CD4-positive, alpha-beta T cell treated with Interleukin-2 at 100 ng/mL for 4 hours (primary cell): ENCODE measurements at regions not wholly inside any gene's neighbourhood (a gene's known extent, or its start where the extent isn't known, plus 50 kb on each side); places are given as distances from the start of the nearest gene placed in this dataset.
"Not testable (repeated sequence)": the region's sequence is repeated elsewhere in the genome, so short reads cannot be mapped to it uniquely, and the experiment has no call there.

ENCODE experiments used
- DNase-seq: peaks from one replicate; pipeline ENCODE4 v3.0.0-alpha.2; 2020; ENCODE audit warnings: low spot score

DNA sequence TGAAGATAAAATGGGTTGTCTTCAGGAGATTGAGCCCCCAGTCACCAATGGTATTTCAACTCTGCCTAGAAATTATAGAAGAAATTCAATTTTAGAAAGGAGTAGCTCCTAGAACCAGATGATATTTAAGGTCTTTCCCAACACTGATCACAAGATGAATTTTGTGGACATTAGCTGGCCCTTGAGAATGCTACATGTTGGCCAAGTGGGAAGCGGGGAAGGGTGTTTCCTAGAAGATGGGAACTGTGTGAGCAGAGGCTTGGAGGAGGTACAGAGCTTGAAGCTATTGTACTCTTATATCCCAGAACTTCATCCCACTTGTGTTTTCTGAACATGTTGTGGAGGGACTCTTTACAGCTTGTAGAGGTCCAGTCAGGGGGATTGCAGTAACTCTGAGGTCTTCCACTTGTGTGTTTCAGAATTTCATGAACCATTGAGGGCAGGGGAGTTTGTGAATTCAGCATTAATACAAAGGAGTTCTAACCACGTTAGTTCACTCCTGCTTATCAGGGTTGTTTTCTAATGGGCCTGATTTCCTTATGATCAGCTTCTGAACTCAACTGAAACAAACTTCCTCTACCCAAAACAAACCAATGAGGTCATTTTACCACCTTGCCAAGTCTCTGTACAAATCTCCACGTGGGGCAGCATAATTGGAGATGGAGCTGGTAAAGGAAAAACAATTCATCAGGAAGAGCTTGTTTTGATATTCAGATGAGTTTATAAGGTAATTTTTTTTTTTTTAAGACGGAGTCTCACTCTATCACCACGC, 152.6 kb upstream of the TPM1 start:
- DNase-seq: no peak

DNA sequence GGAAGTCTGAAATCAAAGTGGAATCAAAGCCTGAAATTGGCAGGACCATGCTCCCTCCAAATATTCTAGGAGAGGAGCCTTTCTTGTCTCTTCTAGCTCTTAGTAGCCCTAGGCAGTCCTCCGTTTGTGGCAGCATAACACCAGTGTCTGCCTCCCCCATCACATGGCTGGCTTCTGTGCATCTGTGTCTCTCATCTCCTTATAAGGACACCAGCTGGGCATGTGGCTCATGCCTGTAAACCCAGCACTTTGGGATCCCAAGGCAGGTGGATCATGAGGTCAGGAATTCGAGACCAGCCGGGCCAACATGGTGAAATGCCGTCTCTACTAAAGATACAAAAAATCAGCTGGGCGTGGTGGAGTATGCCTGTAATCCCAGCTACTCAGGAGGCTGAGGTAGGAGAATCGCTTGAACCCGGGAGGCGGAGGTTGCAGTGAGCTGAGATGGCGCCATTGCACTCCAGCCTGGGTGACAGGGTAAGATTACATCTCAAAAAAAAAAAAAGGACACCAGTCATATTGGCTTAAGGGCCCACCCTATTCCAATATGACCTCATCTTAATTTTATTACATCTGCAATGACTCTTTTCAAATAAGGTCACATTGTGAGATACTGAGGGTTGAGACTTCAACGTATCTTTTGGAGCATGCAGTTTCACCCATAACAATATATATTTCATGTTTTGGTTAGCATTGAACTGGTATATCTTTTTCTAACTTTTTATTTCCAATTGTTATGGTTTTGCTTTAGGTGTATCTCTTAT, 148.0 kb upstream of the TPM1 start:
- no peak for DNase-seq

DNA sequence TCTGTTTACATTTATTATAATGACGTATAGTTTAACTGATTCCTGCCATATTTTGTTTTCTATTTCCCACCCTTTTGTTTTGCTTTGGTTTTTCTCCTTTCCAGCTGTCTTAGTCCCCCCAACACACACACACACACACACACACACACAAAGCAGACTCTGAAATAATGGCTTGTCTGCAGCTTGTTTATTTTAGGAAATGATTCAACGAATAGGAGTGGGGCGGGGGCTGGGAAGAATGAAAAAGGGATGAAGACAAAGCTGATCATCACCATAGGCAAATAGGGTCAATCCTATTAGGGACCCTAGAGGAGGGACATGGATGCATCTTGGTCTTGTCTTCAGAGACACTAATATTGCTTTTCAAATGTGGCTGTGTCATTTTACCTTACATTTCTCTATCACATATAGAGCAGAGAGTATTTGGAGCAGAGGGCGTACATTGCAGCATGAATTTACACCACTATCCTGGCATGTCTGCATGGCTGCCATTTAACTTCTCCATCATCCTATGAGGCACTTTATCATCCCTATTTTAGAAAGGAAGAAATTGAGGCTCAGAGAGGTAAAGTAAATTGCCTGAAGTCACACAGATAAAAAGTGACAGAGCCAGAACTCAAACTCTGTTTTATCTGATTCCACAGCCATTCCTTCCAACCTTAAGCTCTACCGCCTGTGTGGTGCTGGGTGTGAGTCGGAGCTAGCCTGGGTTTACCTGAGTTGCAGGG, 147.2 kb upstream of the TPM1 start:
- DNase-seq: no peak

DNA sequence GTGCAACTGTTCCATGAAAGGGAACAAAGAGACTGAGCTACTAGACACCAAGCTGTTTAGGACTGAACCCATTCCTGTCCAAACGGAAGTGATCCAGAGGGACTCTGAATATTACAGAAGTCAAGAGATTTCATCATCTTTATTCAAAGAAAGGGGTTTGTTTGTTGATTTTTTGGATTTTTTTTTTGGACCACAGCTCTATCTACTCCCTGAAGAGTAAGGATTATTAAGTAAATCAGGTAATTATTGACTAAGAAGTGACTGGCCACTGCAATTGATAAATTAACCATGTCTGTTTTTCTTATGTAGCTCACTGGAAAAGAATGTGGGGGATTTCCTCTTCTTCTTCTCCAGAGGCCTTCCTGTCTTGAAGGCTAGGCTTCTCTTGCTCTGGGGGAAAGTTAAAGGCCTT, 146.6 kb upstream of the TPM1 start:
- DNase-seq: no peak

DNA sequence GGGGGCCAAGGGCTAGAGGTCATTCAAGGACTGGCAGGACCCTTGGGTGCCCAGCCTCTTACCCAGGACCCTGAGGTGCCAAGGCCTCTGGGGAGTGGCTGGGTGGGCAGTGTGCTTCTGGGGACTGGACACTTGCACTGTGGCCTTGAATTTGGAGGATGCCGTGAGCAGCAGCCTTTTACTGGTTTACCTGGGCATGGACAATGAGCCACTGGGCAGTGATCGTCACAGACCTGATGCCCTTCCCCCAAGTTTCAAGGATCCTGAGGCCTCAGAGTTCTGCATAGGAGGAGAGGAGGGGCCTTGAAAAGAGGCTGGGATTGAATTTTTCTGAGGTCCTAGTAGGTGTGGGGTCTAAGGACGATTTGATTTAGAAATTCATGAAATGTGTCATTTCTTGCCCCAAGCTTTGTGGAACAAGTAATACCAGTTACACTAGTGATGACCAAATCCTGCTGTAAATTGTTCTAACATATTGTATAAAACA, 146.1 kb upstream of the TPM1 start:
- DNase-seq: no peak

DNA sequence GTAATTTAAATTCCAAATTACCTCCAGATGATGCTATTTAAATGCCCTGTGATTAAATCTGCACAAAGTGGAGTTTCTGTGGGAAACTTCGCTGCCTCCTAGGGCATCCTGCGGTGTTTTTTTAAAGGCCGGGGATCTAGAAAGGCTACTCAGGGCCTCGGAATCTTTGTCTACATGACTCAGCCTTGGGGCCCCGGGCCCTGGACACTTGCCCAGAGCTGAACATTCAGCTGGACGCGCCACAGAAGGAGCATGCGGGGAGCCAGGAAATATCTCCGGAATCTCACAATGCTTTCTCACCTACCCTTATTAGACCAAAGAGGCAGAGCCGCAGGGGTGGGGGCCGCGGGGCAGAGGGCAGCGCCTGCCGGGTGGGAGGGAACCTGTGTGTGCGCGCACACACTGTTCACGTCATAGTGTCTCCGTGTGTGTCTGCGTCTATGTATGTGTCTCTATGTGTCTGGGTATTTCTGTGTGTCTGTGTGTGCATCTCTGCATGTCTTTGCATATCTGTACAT, 145.5 kb upstream of the TPM1 start:
- DNase-seq: no peak

DNA sequence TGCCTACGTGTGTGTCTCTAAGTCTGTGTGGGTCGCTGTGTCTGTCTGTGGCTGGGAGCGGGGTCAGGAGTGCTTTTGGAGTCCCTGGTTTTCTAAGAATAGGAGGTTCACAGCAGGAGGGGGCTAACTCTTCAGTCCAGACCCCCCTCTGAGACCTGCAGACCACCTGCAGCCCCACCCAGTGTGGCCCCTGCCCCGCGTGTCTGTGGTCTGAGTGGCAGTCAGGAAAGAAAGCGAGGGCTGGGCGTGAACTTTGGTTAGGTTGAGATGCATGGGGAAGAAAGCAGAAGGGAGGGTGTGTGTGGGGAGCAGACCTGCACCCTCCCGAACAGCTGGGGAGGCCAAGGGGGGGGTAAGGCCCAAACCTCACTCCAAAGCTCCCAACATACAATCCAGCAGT, 144.9 kb upstream of the TPM1 start:
- no peak for DNase-seq

DNA sequence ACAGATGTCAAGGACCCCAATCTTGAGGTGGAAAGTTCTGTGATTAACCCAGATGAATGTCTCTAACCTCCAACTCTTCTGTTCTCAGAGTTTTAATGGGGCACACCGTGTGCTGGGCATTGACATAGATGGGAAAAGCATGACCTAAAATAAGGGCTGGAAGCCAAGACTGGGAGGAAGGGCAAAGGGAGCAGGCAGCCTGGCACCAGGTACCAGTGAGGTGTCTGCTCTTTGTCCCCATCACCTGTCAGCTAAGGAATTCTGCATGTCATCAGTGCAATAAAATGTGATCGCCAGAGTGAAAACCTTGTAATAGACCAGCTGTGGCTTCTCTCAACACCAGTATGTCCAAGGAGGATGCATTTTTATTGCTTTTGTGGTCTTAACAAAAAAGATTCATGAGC, 143.5 kb upstream of the TPM1 start:
- no peak for DNase-seq

DNA sequence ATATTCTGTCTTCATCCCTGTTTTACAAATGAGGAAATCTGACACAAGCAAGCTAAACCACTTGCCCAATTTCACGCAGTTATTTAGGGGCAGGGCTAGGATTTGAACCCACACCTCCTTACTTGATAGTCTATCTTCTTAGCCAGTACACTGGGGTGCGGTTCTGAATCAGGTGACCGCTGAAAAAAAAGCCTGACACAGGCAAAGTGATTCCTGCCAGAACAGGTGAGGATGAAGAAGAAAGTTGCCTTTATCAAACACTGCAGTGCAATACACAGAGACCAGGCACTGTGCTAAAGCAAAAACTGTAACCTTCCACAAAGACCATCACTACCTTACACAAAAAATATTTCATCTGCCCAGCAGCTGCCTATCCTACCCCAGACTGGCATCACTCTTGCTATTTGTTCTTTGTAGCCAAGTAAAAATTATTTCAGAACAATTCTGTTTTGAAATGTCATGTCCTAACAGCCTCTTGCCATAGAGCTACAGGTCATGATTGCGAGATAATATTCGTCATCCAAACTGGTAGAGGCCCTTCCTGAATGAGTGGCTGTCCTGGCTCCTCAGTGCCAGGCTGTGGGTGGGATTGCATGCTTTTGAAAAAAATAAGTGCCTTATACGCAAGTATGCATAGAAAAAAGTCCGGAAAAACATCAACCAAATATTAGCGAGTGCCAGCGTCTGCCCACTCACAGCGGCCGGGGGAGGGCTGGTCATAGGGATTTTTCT, 142.3 kb upstream of the TPM1 start:
- DNase-seq: no peak

DNA sequence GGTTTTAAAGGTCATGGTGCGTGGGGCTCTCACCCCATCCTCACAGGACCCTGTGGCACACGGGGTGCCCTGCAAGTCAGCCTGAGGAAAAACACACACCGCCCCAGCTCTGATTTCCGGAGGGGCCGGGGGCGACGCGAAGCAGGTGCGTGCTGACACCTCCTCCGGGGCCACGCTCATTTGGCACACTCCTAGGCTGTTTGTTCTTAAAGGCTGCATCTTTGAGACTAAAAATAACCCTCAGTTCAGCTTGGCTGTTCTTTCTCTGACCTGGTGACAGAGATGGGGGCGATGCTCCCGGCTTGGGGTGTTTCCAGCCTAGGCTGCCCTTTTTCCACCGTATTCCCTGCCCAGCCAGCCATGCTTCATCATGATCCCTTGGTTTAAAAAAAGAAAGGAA, 141.5 kb upstream of the TPM1 start:
- DNase-seq: no peak

DNA sequence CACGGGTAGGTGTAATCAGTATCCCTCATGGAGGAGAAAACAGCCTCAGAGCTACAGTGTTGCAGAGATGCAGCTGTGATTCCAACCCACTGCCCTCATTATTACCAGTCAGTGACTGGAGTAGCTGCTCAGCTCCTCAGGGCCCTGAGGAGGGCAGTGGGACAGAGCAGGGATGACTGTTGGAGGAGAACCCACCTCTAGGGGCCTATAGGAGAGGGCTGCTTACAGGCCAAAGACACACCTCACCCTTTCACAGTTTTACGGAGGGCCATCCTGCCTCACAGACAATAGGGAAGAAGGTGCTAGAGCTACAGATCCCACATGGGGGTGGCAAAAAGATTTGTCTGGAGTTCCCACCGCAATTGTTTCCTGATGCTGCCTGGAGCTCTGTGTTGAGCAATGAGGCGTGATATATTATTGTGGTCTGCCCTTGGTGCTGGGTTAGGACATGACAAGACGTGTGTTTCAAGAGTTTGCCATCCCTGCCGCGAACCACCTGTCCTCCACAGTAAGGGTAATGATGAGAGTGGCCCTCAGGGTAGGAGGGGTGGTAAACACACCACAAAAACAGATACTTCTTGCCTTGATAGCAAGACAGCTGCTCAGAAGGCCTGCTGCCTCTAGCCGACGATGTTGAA, 140.5 kb upstream of the TPM1 start:
- DNase-seq: no peak

DNA sequence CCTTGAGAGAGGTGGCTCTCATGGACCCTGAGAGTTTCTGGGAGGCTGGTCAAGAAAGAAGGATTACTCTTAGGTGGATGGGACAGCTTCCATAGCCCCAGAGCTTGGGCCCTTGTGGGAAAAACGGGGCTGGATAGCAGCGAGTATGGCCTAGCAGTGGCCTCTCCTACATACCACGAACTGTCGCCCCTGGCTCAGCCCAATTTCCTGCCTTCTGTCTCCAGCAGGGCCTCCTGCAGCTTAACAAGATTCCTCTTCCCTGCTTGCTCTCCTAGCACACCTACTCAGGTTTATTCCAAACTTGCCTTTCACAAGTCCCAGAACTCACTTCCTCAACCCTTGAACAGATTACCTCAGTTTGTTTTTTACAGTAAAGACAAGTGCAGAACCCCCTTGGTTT, 139.7 kb upstream of the TPM1 start:
- no peak for DNase-seq

DNA sequence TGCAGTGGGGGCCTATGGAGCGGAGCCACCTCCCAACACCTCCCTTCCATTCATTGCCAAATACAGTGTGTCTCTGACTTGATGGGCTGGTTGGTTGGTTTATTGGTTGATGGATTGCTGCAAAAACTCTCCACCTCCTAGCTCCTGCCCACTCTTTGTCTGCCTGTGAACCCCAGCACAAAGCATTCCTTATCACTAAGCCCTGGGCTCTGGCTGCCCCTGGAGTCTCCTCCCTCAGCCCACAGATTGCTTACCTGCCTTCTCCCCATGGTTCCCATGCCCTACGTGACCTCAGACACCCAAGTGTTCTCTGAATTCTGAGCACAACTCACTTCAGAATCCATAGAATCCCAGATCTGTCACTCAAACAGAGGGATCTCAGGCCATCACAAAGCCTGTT, 139.1 kb upstream of the TPM1 start:
- DNase-seq: no peak

DNA sequence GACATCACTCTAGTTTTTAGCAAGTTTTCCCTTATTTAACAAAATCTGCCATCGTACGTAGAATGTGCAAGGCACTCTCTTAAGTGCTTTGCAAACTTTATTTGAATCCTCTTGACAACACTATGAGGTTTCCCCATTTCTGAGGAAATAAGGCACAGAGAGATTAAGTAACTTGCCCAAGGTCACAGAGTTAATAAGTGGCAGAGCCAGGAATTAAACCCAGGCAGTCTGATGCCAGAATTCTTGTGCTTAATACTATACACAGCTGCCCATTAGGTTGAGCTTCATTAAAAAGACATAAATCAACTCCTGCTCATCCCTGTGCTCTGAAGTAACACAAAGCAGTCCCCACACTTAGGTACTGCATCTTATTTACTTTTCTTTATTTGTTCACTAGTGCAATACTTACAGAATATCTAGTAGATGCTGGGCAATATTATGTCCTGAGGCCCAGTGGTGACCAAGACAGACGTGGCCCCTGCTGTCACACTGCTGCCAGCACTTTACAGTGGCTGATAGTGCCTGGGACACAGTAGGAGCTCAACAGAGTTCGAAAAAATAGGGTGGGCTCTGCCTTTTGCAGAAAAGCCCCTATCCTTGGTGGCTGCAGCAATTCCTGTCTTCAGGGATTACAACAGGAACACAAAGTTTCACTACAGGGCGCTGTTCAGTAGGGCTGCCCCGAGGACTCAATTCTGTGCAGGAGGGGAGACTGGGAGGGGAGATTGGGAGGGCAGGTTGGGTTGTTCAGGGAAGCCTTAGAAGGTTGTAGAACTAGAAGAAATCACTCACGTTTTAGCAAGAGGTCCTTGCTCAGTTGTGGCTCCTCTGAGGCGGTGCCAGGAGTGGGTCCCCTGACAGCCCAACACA, 138.3 kb upstream of the TPM1 start:
- no peak for DNase-seq

DNA sequence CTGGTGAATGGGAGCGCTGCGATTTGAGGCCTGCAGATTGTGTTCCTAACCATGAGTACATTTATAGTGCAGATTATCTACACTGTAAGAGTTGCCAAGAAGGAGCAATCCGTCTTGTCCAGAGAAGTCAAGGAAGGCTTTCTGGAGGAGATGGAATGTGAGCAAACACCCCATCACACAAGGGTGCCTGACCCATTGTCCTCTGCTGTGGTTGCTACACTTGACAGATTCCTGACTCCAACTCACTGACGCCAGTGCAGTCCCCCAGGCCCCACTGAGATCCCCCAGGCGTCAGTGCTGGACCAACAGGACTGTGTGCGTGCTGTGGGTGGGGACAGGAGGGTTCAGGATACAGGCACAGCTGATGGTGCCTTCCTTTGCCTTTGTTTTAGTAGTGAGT, 135.9 kb upstream of the TPM1 start:
- DNase-seq: no peak

DNA sequence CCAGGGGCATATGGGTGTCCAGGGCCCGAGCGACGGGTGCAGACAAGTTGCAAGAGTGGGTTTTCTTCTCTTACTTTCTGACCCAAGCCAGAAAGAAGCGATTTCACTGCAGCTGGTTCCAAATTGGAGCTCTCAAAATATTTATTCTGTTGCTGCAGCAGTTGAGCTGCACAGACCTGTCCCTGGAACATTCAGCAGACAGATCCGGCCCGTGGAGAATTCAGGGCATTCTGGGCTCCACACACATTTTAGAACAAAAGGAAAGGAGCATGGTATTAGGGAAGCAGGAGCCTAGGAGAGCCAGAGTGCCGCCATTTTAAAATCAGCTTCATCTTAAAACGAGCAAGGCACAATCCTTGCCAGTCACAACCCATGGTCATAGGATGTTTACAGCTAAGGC, 135.3 kb upstream of the TPM1 start:
- DNase-seq: no peak

DNA sequence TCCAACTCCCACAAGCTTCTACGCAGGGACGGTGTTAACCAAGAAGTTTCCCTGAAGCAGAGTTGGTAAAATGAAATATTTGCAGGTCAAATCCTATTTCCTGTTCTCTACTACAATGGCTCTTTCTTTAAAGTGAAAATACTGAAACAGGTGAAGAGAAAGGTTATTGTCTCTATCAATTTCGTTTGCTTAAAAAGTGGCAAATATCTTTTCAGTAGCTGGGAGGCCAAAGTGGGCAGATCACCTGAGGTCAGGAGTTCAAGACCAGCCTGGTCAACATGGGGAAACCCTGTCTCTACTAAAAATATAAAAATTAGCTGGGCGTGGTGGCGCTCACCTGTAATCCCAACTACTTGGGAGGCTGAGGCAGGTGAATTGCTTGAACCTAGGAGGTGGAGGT, 134.2 kb upstream of the TPM1 start:
- not testable (repeated sequence) for DNase-seq

DNA sequence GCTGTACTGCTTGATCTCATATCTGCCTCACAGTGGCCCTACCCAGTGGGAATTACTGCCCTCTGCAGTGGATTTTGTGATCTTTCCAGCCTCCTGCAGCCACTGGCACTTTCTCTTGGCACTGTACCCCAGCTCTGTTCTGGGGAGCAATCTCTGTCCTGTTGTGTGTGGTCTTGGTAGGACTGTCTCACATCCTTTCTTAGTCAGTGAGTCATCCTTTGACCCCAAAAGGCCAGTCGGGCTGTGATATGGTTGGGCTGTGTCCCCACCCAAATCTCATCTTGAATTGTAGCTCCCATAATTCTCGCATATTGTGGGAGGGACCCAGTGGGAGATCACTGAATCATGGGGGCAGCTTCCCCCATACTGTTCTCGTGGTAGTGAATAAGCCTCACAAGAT, 133.3 kb upstream of the TPM1 start:
- no peak for DNase-seq

DNA sequence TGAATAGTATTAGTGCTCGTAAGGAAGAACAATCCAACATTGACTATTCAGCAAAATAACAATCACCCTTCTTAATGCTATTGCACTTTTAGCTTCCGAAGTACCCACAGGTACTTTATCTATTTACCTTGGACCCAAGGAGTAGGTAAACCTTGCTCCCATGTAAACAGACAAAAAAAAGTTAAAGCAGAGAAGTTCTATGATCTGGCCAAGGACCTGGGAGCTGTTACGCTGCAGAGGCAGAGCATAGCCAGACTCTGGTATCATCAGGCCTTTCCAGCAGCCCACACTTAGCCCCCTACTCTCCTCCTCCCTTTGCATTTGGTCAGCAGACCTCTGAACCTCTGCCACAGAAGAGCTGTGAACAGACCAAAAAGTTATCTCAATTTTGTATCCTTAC, 130.3 kb upstream of the TPM1 start:
- DNase-seq: no peak

DNA sequence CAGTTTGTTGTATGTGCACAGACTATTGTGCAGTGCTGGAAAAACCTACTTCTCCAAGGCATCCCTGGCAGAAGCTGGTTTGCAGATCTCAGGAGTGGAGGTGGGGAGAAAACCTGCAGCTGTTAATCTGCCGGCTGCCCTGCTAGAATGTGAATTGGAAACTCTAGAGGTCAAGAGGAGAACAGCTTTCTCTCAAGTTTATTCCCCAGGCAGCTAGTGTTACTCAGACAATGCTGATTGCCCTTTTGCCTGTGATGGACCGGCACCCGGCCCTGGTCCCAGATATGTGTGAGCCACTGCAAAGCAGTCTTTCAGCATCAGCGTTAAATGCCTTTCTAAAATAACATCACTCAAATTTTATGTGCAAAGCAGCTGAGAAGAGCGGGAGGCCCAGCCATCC, 129.7 kb upstream of the TPM1 start:
- no peak for DNase-seq

DNA sequence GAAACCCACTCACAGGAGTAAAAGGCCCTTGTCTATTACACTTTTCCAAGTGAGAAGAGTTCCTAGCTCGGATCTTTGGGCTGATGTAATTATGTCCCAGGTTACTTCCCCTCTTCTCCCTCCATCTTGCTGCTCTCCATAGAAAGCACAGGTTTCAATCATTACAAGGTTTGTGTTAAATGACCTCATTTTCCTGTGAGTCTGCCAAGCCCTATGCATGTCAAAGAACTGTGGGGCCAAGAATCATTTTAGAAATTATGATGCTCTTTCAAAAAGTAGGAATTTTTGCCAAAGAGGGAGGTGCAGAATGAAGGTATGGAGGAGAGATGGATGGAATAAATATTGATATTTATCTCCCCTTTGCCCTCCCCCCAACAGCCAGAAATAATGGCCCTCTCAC, 129.3 kb upstream of the TPM1 start:
- DNase-seq: no peak
